ENCODE measurements at regions not wholly inside any gene's neighbourhood (a gene's known extent, or its start where the extent isn't known, plus 50 kb on each side); places are given as distances from the start of the nearest gene placed in this dataset.

DNA sequence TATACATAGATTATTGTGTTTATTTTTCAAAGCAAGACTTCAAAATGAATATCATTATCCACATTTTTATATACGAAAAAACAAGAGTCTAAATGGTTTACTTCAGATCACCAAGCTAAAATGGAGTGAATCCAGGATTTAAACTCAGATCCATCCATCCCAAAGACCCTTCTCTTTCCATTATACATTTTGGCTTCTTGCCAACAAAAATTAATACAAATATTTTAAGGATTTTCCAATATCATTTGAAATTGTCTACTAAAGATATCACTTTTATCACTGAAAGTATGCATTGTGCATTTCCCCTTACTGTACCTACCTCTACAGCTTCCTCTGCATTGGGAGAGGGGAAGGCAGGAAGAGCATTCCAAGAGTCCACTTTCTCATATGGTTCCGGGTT, 541.2 kb downstream of the RPS29 start:
- TF ChIP-seq, protein P1, sequence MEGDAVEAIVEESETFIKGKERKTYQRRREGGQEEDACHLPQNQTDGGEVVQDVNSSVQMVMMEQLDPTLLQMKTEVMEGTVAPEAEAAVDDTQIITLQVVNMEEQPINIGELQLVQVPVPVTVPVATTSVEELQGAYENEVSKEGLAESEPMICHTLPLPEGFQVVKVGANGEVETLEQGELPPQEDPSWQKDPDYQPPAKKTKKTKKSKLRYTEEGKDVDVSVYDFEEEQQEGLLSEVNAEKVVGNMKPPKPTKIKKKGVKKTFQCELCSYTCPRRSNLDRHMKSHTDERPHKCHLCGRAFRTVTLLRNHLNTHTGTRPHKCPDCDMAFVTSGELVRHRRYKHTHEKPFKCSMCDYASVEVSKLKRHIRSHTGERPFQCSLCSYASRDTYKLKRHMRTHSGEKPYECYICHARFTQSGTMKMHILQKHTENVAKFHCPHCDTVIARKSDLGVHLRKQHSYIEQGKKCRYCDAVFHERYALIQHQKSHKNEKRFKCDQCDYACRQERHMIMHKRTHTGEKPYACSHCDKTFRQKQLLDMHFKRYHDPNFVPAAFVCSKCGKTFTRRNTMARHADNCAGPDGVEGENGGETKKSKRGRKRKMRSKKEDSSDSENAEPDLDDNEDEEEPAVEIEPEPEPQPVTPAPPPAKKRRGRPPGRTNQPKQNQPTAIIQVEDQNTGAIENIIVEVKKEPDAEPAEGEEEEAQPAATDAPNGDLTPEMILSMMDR (IDR thresholded peaks at IDR 0.05) = no peak
- no peak for TF ChIP-seq POLR2A (IDR thresholded peaks at IDR 0.05)
